ENCODE measurements at regions not wholly inside any gene's neighbourhood (a gene's known extent, or its start where the extent isn't known, plus 50 kb on each side); places are given as distances from the start of the nearest gene placed in this dataset.

GRCh38 chr16:59959311-59959710 is 1225.2 kb upstream of the GOT2 start (continued):
- TF ChIP-seq ARID4A (CRISPR knock-in tag; IDR thresholded peaks at IDR 0.05; ENCODE audit: borderline replicate concordance) (no peak), SP5 (CRISPR knock-in tag; IDR thresholded peaks at IDR 0.05; ENCODE audit: borderline replicate concordance, low read depth) (no peak), ZNF138 (CRISPR knock-in tag; IDR thresholded peaks at IDR 0.05; ENCODE audit: low read depth) (no peak), SP1 (IDR thresholded peaks at IDR 0.05) (no peak), SP1 (CRISPR knock-in tag; IDR thresholded peaks at IDR 0.05) (no peak), IRF9 (CRISPR knock-in tag; IDR thresholded peaks at IDR 0.05; ENCODE audit: borderline replicate concordance) (no peak), JUND (CRISPR knock-in tag; IDR thresholded peaks at IDR 0.05) (no peak), MAF1 (CRISPR knock-in tag; IDR thresholded peaks at IDR 0.05; ENCODE audit: borderline replicate concordance) (no peak), ZNF724P (CRISPR knock-in tag; IDR thresholded peaks at IDR 0.05; ENCODE audit: borderline replicate concordance) (no peak), ZNF747 (CRISPR knock-in tag; IDR thresholded peaks at IDR 0.05; ENCODE audit: borderline replicate concordance) (no peak), PRMT3 (CRISPR knock-in tag; IDR thresholded peaks at IDR 0.05; ENCODE audit: borderline replicate concordance, low read depth) (no peak), MATR3 (CRISPR knock-in tag; IDR thresholded peaks at IDR 0.05) (no peak), U2AF2 (IDR thresholded peaks at IDR 0.05; ENCODE audit: low read depth, low read length) (no peak), ZNF180 (CRISPR knock-in tag; IDR thresholded peaks at IDR 0.05; ENCODE audit: borderline replicate concordance, low read depth) (no peak)
- TF ChIP-seq, protein P1, sequence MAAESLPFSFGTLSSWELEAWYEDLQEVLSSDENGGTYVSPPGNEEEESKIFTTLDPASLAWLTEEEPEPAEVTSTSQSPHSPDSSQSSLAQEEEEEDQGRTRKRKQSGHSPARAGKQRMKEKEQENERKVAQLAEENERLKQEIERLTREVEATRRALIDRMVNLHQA (CRISPR knock-in tag; IDR thresholded peaks at IDR 0.05): no peak

Data from HepG2 (cell line).